Activated T-cell treated with anti-CD3 and anti-CD28 coated beads, Interleukin-2, amount 50 U/mL, for 24 hours (primary cell): ENCODE measurements at regions not wholly inside any gene's neighbourhood (a gene's known extent, or its start where the extent isn't known, plus 50 kb on each side); places are given as distances from the start of the nearest gene placed in this dataset.

Experiments
- DNase-seq: peaks from one replicate; pipeline ENCODE4 v3.0.0-alpha.2; 2020
- H3K27ac Mint-ChIP-seq: 2 replicates; pipeline ENCODE4 v1.8.0; 2020; ENCODE audit warnings: mild to moderate bottlenecking, mixed read lengths
- H3K27me3 Mint-ChIP-seq: 2 replicates; pipeline ENCODE4 v1.8.0; 2020; ENCODE audit warnings: mixed read lengths
- H3K36me3 Mint-ChIP-seq: 2 replicates; pipeline ENCODE4 v1.8.0; 2020; ENCODE audit warnings: low read depth, mixed read lengths
- H3K4me1 Mint-ChIP-seq: 2 replicates; pipeline ENCODE4 v1.8.0; 2020; ENCODE audit warnings: low read depth, mixed read lengths
- H3K4me3 Mint-ChIP-seq: 2 replicates; pipeline ENCODE4 v1.8.0; 2020; ENCODE audit warnings: mild to moderate bottlenecking, moderate library complexity, mixed read lengths
- H3K9me3 Mint-ChIP-seq: 2 replicates; pipeline ENCODE4 v1.8.0; 2020; ENCODE audit warnings: mixed read lengths

- DNase-seq: no peak
- Mint-ChIP-seq H3K4me3 (no peak overlapping the region), H3K36me3 (no peaks in the 10 kb centered on the region), H3K4me1 (peaks cover 16% of the 10 kb centered on the region), H3K27me3 (no peaks in the 10 kb centered on the region), H3K9me3 (no peaks in the 10 kb centered on the region), H3K27ac (no peak overlapping the region)
These were observed 194.0 kb upstream of the DMRT1 start for GRCh38 chr9:647522-647921.

DNA sequence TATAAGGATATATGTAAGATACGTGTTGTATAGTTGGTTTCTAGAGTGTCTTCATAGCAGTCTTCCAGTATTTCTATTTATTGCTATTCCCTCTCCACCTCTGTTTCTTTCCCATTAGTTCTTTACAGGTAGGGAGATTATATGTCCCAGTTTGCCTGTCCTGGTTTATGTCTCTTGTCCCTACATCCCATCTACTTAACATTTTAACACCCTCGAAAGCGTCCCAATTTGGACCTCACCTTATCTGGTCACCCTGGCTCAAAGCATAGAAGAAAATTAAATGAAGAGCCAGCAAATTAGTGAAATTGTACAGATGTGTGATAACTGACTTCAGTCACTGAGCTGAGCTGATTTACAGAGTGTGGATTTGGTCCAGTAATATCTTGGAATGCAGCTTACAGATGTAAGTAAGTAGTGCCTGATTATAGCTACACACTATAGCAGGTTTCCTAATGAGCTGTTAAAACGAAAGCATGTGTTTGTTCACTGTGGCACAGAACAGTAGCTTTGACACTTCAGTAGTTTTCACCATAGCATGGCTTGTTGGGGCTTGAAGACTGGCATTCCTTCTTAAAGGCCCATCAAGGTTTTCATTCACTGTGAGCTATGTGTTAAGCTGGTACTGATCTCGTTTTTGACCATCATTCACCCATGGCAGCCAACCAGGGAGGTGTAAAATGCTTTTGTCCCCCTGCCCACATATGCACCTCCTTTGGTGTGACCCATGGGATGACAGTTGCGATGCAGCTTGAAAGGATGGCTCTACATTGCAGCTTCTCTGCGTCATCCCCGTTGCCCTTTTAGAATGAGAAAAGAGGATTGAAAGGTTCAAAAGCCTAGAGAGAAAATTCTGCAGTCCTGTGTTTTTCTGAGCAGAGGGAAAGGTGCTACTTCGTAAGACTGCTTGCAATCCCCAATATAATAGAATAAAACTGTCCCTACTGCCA lies 192.1 kb upstream of the DMRT1 start:
- Mint-ChIP-seq H3K4me3 (no peak overlapping the region), H3K36me3 (no peaks in the 10 kb centered on the region), H3K4me1 (peaks cover 14% of the 10 kb centered on the region), H3K27me3 (no peaks in the 10 kb centered on the region), H3K9me3 (no peaks in the 10 kb centered on the region), H3K27ac (no peak overlapping the region)
- DNase-seq: no peak

GRCh38 chr9:650362-650761 lies 191.1 kb upstream of the DMRT1 start:
- Mint-ChIP-seq H3K4me3 (peak overlapping the region; percentile 13), H3K4me1 (peaks cover 14% of the 10 kb centered on the region), H3K9me3 (no peaks in the 10 kb centered on the region), H3K36me3 (no peaks in the 10 kb centered on the region), H3K27me3 (no peaks in the 10 kb centered on the region), H3K27ac (peak overlapping the region; percentile 42)
- no peak for DNase-seq

DNA sequence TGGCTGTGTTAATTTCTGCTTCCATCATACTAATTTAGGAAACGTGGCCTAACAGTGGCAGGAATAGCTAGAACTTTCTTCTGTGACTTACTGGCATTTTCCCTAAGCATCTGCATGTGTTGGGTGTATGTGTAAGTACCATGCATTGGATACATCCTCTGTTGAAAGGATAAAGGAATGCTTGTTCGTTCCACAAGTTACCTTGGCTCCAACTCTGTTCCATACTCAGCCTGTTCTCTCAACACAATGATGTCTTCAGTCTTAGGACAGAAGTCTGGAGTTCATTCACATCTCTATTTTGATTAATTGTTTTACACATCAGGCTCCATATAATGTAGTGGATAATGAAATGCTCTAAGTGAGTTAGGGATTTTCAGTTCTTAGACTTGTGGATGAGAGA lies 190.1 kb upstream of the DMRT1 start:
- Mint-ChIP-seq H3K36me3 (no peaks in the 10 kb centered on the region), H3K9me3 (no peaks in the 10 kb centered on the region), H3K4me3 (no peak overlapping the region), H3K27ac (no peak overlapping the region), H3K27me3 (no peaks in the 10 kb centered on the region), H3K4me1 (peaks cover 14% of the 10 kb centered on the region)
- no peak for DNase-seq

GRCh38 chr9:652914-653313 lies 188.6 kb upstream of the DMRT1 start:
- Mint-ChIP-seq H3K4me3 (no peak overlapping the region), H3K36me3 (no peaks in the 10 kb centered on the region), H3K27me3 (no peaks in the 10 kb centered on the region), H3K27ac (no peak overlapping the region), H3K4me1 (peaks cover 22% of the 10 kb centered on the region), H3K9me3 (no peaks in the 10 kb centered on the region)
- DNase-seq: no peak

- H3K9me3 Mint-ChIP-seq: no peaks in the 10 kb centered on the region
- H3K27me3 Mint-ChIP-seq: no peaks in the 10 kb centered on the region
- H3K4me3 Mint-ChIP-seq: no peak overlapping the region
- H3K36me3 Mint-ChIP-seq: no peaks in the 10 kb centered on the region
- no peak overlapping the region for H3K27ac Mint-ChIP-seq
- peaks cover 22% of the 10 kb centered on the region for H3K4me1 Mint-ChIP-seq
- DNase-seq: no peak
These were observed 188.1 kb upstream of the DMRT1 start for GRCh38 chr9:653421-653820.

DNA sequence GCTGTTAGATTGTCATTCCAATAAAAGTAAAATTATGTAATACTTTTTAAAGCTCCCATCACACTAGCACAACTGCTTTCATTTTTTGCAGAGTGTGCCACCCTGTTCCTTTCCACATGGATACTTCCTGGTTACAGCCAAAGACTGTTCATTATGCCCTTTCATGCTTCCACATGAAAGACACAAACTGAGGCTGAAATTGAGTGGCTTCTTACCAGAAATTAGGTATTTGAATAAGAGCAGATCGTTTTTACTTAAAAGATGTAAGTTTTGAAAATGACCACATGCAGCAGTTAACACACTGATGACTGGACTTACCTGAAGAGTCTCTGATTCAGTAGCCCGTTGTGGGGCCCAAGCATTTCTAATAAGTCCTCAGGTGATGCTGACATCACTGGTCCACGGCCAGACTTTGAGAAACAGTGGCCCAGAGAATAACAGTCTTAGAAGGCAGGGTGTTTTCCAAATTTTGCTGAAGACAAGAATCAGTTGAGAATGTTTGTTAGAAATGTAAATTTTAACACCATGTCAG lies 187.6 kb upstream of the DMRT1 start:
- no peak overlapping the region for H3K4me3 Mint-ChIP-seq
- no peak overlapping the region for H3K27ac Mint-ChIP-seq
- H3K9me3 Mint-ChIP-seq: no peaks in the 10 kb centered on the region
- no peaks in the 10 kb centered on the region for H3K27me3 Mint-ChIP-seq
- H3K4me1 Mint-ChIP-seq: peaks cover 22% of the 10 kb centered on the region
- H3K36me3 Mint-ChIP-seq: no peaks in the 10 kb centered on the region
- DNase-seq: no peak

DNA sequence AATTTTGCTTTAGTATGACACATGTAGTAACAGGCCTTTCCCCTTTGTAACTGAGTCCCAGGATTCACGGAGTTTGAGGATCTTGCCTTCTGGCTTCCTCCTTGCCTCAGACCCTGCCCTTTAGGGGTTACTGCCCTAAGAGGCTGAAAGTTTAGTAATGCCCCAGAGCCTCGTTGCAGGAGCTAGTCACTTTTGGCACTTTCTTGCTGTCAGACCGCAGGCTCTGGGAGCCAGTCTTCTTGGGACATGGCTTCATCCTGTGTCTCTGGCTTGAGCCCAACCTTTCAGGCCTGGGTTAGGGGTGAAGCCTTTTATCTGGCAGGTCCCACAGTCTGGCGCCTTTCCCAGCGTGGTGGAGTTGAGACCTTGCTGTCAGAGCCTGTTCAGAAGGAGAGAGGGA lies 185.6 kb upstream of the DMRT1 start:
- no peaks in the 10 kb centered on the region for H3K36me3 Mint-ChIP-seq
- peaks cover 3% of the 10 kb centered on the region for H3K27me3 Mint-ChIP-seq
- H3K27ac Mint-ChIP-seq: no peak overlapping the region
- H3K4me3 Mint-ChIP-seq: no peak overlapping the region
- H3K9me3 Mint-ChIP-seq: no peaks in the 10 kb centered on the region
- no peak for DNase-seq
- H3K4me1 Mint-ChIP-seq: peaks cover 13% of the 10 kb centered on the region

DNA sequence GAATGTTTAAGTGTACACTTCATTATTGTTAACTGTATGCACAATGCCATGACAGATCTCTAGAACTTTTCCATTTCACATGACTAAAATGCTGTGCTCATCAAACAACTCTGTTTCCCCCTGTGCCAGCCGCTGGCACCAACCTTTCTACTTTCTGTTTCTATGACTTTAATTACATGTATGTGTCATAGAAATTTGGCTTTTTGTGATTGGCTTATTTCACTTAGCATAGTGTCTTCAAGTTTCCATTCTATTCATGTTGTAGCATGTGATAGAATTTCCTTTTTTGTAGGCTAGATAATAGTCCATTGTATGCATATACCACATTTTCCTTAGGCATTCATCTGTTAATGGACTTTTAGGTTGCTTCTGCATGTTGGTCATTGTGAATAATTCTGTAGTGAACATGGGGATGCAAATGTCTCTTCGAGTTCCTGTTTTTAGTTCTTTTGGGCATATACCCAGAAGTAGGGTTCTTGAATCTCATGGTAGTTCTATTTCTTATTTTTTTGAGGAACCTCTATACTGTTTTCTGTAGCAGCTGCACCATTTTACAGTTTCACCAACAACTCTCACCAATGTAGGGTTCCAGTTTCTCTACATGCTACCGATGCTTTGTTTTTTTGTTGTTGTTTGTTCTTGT lies 184.4 kb upstream of the DMRT1 start:
- Mint-ChIP-seq H3K27ac (no peak overlapping the region), H3K4me1 (peaks cover 13% of the 10 kb centered on the region), H3K27me3 (peaks cover 3% of the 10 kb centered on the region), H3K9me3 (no peaks in the 10 kb centered on the region), H3K4me3 (no peak overlapping the region), H3K36me3 (no peaks in the 10 kb centered on the region)
- no peak for DNase-seq

DNA sequence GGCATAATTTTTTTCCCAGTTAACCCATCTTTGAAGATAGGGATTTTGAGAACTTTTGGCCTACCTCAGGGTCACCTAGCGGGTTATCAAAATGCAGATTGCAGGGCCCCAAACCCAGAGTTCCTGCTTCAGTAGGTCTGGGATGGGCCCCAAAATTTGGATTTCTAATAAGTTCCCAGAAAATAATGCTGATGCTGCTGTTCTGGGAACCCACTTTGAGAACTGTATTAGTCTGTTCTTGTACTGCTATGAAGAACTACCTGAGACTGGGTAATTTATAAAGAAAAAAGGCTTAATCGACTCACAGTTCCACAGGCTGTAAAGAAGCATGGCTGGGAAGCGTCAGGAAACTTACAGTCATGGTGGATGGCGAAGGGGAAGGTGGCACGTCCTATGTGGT lies 182.2 kb upstream of the DMRT1 start:
- no peak overlapping the region for H3K4me3 Mint-ChIP-seq
- peaks cover 11% of the 10 kb centered on the region for H3K4me1 Mint-ChIP-seq
- peaks cover 3% of the 10 kb centered on the region for H3K27me3 Mint-ChIP-seq
- no peak for DNase-seq
- H3K9me3 Mint-ChIP-seq: no peaks in the 10 kb centered on the region
- no peak overlapping the region for H3K27ac Mint-ChIP-seq
- H3K36me3 Mint-ChIP-seq: no peaks in the 10 kb centered on the region

GRCh38 chr9:660227-660626 lies 181.3 kb upstream of the DMRT1 start:
- Mint-ChIP-seq H3K27me3 (peaks cover 3% of the 10 kb centered on the region), H3K36me3 (no peaks in the 10 kb centered on the region), H3K4me3 (no peak overlapping the region), H3K27ac (no peak overlapping the region), H3K4me1 (peaks cover 11% of the 10 kb centered on the region), H3K9me3 (no peaks in the 10 kb centered on the region)
- no peak for DNase-seq

- Mint-ChIP-seq H3K4me1 (peaks cover 3% of the 10 kb centered on the region), H3K27me3 (peaks cover 3% of the 10 kb centered on the region), H3K27ac (no peak overlapping the region), H3K9me3 (peaks cover 5% of the 10 kb centered on the region), H3K4me3 (no peak overlapping the region), H3K36me3 (no peaks in the 10 kb centered on the region)
- DNase-seq: no peak
These were observed 178.0 kb upstream of the DMRT1 start for GRCh38 chr9:663541-663940.

- Mint-ChIP-seq H3K36me3 (no peaks in the 10 kb centered on the region), H3K9me3 (peaks cover 18% of the 10 kb centered on the region), H3K4me1 (peaks cover 2% of the 10 kb centered on the region), H3K27me3 (no peaks in the 10 kb centered on the region), H3K4me3 (no peak overlapping the region), H3K27ac (no peak overlapping the region)
- DNase-seq: no peak
These were observed 176.2 kb upstream of the DMRT1 start for GRCh38 chr9:665296-665695.

DNA sequence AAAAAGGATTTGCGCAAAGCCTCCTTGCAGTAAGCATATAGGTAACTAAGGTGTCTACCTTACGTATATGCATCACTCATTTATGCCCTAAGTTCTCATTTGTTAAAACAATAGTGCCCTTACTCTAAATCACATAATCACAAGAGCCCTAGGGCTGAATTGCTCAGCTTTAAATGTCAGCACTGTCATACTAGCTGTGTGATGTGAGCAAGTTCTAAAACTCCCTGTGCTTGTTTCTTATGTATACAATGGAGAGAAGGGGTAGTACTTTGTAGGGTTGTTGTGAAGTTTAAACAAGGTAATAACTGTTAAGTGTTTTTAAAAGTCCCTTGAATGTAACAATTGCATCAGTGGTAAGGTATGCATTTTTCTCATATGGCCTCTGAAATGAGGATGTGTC lies 169.5 kb upstream of the DMRT1 start:
- Mint-ChIP-seq H3K4me3 (no peak overlapping the region), H3K27ac (no peak overlapping the region), H3K27me3 (peaks cover 16% of the 10 kb centered on the region), H3K4me1 (peaks cover 2% of the 10 kb centered on the region), H3K36me3 (no peaks in the 10 kb centered on the region), H3K9me3 (peaks cover 18% of the 10 kb centered on the region)
- DNase-seq: no peak

DNA sequence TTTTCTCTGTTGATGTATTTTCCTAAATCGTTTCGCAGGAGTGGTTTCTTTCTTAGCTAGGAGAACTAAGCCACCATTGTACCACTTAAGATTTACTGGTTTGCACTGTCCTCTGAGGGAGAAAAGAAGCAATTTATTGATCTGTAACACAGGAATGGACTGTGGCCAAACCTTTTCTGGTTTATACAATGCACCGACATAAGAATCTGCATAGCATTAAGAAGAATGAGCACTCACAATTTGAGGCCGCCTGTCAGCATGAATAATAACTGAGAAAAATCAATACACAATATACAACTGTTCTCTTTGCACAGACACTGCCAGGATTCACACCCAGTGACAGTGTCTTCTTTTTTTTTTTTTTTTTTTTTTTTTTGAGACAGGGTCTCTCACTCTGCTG lies 168.6 kb upstream of the DMRT1 start:
- Mint-ChIP-seq H3K36me3 (no peaks in the 10 kb centered on the region), H3K27ac (no peak overlapping the region), H3K4me1 (peaks cover 10% of the 10 kb centered on the region), H3K27me3 (peaks cover 22% of the 10 kb centered on the region), H3K9me3 (peaks cover 18% of the 10 kb centered on the region), H3K4me3 (no peak overlapping the region)
- DNase-seq: no peak
